ENCODE measurements at regions not wholly inside any gene's neighbourhood (a gene's known extent, or its start where the extent isn't known, plus 50 kb on each side); places are given as distances from the start of the nearest gene placed in this dataset.

DNA sequence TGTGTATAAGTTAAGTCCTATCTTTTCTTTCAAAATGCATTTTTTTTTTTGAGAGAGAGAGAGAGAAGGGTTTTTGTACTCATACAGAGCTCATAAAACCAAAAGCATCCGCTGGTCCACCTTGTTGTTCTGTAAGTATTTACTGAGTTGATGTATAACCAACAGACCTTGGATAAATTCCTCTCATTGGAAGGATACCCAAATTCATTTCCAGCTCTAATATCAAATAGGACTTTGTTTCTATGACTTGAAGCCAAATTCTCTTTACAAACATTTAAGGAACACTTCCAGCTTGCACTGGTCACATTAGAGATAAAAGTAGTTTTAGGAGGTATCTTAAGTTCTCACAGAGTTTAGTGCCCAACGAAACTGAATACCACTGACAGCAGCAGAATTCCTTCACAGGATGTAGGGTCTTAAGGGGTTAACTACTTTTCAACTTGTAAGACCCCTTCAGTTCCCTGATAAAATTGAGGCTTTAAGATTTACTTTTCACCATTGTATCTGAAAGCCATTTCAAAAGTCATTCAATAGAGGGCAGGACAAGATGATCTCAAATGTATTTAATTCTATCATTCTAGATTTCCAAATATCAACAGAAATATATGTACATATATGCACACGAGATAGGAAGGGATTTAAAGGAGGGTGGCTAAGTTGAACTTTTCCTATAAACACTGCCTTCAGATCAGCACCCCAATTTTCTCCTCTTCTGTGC lies 1398.5 kb upstream of the CELF4 start:
- TF ChIP-seq, protein P1, sequence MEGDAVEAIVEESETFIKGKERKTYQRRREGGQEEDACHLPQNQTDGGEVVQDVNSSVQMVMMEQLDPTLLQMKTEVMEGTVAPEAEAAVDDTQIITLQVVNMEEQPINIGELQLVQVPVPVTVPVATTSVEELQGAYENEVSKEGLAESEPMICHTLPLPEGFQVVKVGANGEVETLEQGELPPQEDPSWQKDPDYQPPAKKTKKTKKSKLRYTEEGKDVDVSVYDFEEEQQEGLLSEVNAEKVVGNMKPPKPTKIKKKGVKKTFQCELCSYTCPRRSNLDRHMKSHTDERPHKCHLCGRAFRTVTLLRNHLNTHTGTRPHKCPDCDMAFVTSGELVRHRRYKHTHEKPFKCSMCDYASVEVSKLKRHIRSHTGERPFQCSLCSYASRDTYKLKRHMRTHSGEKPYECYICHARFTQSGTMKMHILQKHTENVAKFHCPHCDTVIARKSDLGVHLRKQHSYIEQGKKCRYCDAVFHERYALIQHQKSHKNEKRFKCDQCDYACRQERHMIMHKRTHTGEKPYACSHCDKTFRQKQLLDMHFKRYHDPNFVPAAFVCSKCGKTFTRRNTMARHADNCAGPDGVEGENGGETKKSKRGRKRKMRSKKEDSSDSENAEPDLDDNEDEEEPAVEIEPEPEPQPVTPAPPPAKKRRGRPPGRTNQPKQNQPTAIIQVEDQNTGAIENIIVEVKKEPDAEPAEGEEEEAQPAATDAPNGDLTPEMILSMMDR (IDR thresholded peaks at IDR 0.05): no peak
- no peak for TF ChIP-seq POLR2A (IDR thresholded peaks at IDR 0.05)
